ENCODE measurements at regions not wholly inside any gene's neighbourhood (a gene's known extent, or its start where the extent isn't known, plus 50 kb on each side); places are given as distances from the start of the nearest gene placed in this dataset.

GRCh38 chr4:110959041-110959643 is 336.3 kb upstream of the PITX2 start:
- H2AFZ ChIP-seq (ENCODE audit: low read depth, low read length), result no peak overlapping the region
- H3K4me3 ChIP-seq (ENCODE audit: low read depth in 1 of 2, low read length in 2 of 2), result no peak overlapping the region
- no peaks in the 10 kb centered on the region for H3K36me3 ChIP-seq (ENCODE audit: insufficient read depth, low read length)
- H3K9ac ChIP-seq (ENCODE audit: low read depth, low read length), result no peak overlapping the region
- no peaks in the 10 kb centered on the region for H4K20me1 ChIP-seq (ENCODE audit: insufficient read depth, low read length)
- no peaks in the 10 kb centered on the region for H3K4me1 ChIP-seq (ENCODE audit: insufficient read depth, low read length)
- no peak overlapping the region for H3K4me2 ChIP-seq (ENCODE audit: insufficient read depth, low read length)
- DNase-seq, result no peak
- H3K9me3 ChIP-seq (ENCODE audit: insufficient read depth, low read length, severe bottlenecking), result no peaks in the 10 kb centered on the region
- no peak overlapping the region for H3K27ac ChIP-seq (ENCODE audit: low read length)
- peaks cover 8% of the 10 kb centered on the region for H3K27me3 ChIP-seq (ENCODE audit: insufficient read depth, low read length, poor library complexity)
- no peaks in the 10 kb centered on the region for H3K79me2 ChIP-seq (ENCODE audit: insufficient read depth, low read length)
- ATAC-seq (ENCODE audit: insufficient read depth, low read depth), result no peak
- TF ChIP-seq CTCF (IDR thresholded peaks at IDR 0.05; ENCODE audit: borderline replicate concordance, extremely low read depth, low read length, poor library complexity, severe bottlenecking) (peak; percentile 30), EZH2 (IDR thresholded peaks at IDR 0.05; ENCODE audit: borderline replicate concordance, low read depth, low read length, severe bottlenecking) (no peak)

- H3K27me3 ChIP-seq (ENCODE audit: insufficient read depth, low read length, poor library complexity), result peaks cover 8% of the 10 kb centered on the region
- no peak overlapping the region for H3K9ac ChIP-seq (ENCODE audit: low read depth, low read length)
- no peaks in the 10 kb centered on the region for H4K20me1 ChIP-seq (ENCODE audit: insufficient read depth, low read length)
- no peak overlapping the region for H2AFZ ChIP-seq (ENCODE audit: low read depth, low read length)
- DNase-seq (no peak), ATAC-seq (ENCODE audit: insufficient read depth, low read depth) (no peak)
- H3K27ac ChIP-seq (ENCODE audit: low read length), result no peak overlapping the region
- no peak overlapping the region for H3K4me2 ChIP-seq (ENCODE audit: insufficient read depth, low read length)
- no peaks in the 10 kb centered on the region for H3K79me2 ChIP-seq (ENCODE audit: insufficient read depth, low read length)
- TF ChIP-seq EZH2 (IDR thresholded peaks at IDR 0.05; ENCODE audit: borderline replicate concordance, low read depth, low read length, severe bottlenecking) (no peak), CTCF (IDR thresholded peaks at IDR 0.05; ENCODE audit: borderline replicate concordance, extremely low read depth, low read length, poor library complexity, severe bottlenecking) (no peak)
- H3K9me3 ChIP-seq (ENCODE audit: insufficient read depth, low read length, severe bottlenecking), result no peaks in the 10 kb centered on the region
- H3K4me3 ChIP-seq (ENCODE audit: low read depth in 1 of 2, low read length in 2 of 2), result no peak overlapping the region
- no peaks in the 10 kb centered on the region for H3K4me1 ChIP-seq (ENCODE audit: insufficient read depth, low read length)
- no peaks in the 10 kb centered on the region for H3K36me3 ChIP-seq (ENCODE audit: insufficient read depth, low read length)
Observed at GRCh38 chr4:110961066-110961465, 338.2 kb upstream of the PITX2 start.

GRCh38 chr4:110962616-110963015 is 339.7 kb upstream of the PITX2 start:
- Histone ChIP-seq H3K27me3 (ENCODE audit: insufficient read depth, low read length, poor library complexity) (peaks cover 7% of the 10 kb centered on the region), H3K27ac (ENCODE audit: low read length) (no peak overlapping the region), H3K9me3 (ENCODE audit: insufficient read depth, low read length, severe bottlenecking) (no peaks in the 10 kb centered on the region), H3K9ac (ENCODE audit: low read depth, low read length) (no peak overlapping the region), H3K4me1 (ENCODE audit: insufficient read depth, low read length) (no peaks in the 10 kb centered on the region), H3K79me2 (ENCODE audit: insufficient read depth, low read length) (no peaks in the 10 kb centered on the region), H3K36me3 (ENCODE audit: insufficient read depth, low read length) (no peaks in the 10 kb centered on the region), H2AFZ (ENCODE audit: low read depth, low read length) (no peak overlapping the region), H4K20me1 (ENCODE audit: insufficient read depth, low read length) (no peaks in the 10 kb centered on the region), H3K4me2 (ENCODE audit: insufficient read depth, low read length) (no peak overlapping the region), H3K4me3 (ENCODE audit: low read depth in 1 of 2, low read length in 2 of 2) (no peak overlapping the region)
- TF ChIP-seq EZH2 (IDR thresholded peaks at IDR 0.05; ENCODE audit: borderline replicate concordance, low read depth, low read length, severe bottlenecking), result no peak
- TF ChIP-seq CTCF (IDR thresholded peaks at IDR 0.05; ENCODE audit: borderline replicate concordance, extremely low read depth, low read length, poor library complexity, severe bottlenecking), result no peak
- ATAC-seq (ENCODE audit: insufficient read depth, low read depth), result no peak
- DNase-seq, result no peak

Measured in DND-41 (cell line).